ENCODE measurements at regions not wholly inside any gene's neighbourhood (a gene's known extent, or its start where the extent isn't known, plus 50 kb on each side); places are given as distances from the start of the nearest gene placed in this dataset.
"Not testable (repeated sequence)": the region's sequence is repeated elsewhere in the genome, so short reads cannot be mapped to it uniquely, and the experiment has no call there.

GRCh38 chr3:166263460-166263859, 426.2 kb upstream of the BCHE start:
- peak; percentile 35 for TF ChIP-seq CTCF (IDR thresholded peaks at IDR 0.05; ENCODE audit: insufficient read depth, low read depth, low read length, missing control alignments)
- peak; percentile 4 for DNase-seq (ENCODE audit: low read depth)
- H3K4me3 ChIP-seq (ENCODE audit: low read length), result no peak overlapping the region

DNA sequence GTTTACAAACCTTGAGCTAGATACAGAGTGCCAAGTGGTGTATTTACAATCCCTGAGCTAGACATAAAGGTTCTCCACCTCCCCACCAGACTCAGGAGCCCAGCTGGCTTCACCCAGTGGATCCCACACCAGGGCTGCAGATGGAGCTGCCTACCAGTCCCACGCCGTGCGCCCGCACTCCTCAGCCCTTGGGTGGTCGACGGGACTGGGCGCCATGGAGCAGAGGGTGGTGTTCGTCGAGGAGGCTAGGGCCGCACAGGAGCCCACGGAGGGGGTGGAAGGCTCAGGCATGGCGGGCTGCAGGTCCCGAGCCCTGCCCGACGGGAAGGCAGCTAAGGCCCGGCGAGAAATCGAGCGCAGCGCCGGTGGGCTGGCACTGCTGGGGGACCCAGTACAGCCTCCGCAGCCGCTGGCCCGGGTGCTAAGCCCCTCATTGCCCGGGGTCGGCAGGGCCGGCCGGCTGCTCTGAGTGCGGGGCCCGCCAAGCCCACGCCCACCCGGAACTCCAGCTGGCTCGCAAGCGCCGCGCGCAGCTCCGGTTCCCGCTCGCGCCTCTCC, 421.1 kb upstream of the BCHE start:
- not testable (repeated sequence) for DNase-seq (ENCODE audit: low read depth); H3K4me3 ChIP-seq (ENCODE audit: low read length)

DNA sequence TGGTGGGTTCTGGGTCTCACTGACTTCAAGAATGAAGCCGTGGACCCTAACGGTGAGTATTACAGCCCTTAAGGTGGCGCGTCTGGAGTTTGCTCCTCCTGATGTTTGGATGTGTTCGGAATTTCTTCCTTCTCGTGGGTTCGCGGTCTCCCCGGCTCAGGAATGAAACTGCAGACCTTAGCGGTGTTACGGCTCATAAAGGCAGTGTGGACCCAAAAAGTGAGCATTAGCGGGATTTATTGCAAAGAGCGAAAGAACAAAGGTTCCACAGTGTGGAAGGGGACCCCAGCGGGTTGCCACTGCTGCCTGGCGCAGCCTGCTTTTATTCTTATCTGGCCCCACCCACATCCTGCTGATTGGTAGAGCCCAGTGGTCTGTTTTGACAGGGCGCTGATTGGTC, 420.5 kb upstream of the BCHE start:
- no peak for DNase-seq (ENCODE audit: low read depth)
- H3K4me3 ChIP-seq (ENCODE audit: low read length), result no peak overlapping the region
- TF ChIP-seq CTCF (IDR thresholded peaks at IDR 0.05; ENCODE audit: insufficient read depth, low read depth, low read length, missing control alignments), result no peak

DNA sequence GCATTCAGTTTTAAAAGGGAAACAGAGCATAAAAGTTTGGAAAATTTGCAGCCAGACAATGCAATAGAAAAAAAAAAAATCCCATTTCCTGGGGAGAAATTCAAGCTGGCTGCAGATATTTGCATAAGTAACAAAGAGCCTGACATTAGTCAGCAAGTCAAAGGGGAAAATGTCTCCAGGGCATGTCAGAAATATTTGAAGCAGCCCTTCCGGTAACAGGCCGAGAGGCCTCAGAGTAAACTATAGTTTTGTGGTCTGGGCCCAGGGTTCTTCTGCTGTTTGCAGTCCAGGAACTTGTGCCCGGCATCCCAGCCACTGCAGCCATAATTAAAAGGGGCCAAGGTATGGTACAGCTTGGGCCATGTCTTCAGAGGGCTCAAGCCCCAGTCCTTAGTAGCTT, 411.6 kb upstream of the BCHE start:
- TF ChIP-seq CTCF (IDR thresholded peaks at IDR 0.05; ENCODE audit: insufficient read depth, low read depth, low read length, missing control alignments), result no peak
- no peak overlapping the region for H3K4me3 ChIP-seq (ENCODE audit: low read length)
- peak; percentile 43 for DNase-seq (ENCODE audit: low read depth)

GRCh38 chr3:166243511-166243910, 406.3 kb upstream of the BCHE start:
- no peak for DNase-seq (ENCODE audit: low read depth)
- no peak overlapping the region for H3K4me3 ChIP-seq (ENCODE audit: low read length)
- no peak for TF ChIP-seq CTCF (IDR thresholded peaks at IDR 0.05; ENCODE audit: insufficient read depth, low read depth, low read length, missing control alignments)

DNA sequence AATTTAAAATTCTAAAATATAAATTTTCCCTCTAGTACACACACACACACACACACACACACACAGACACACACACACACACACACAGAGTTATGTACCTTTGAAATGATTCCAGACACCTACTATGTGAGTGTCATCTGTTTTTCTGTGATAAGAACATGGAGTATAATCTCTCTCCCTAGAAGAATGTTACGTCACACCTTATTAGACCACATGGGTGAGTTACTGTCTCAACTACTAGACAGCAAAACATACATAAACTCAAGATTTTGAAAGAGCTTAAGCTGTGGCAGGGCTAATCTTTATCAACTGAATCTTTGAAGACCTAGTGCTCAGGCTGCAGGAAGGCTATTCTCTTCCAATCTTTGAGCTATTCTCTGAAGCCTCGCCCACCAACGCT, 385.9 kb upstream of the BCHE start:
- TF ChIP-seq CTCF (IDR thresholded peaks at IDR 0.05; ENCODE audit: insufficient read depth, low read depth, low read length, missing control alignments), result no peak
- DNase-seq (ENCODE audit: low read depth), result no peak
- no peak overlapping the region for H3K4me3 ChIP-seq (ENCODE audit: low read length)

GRCh38 chr3:166211451-166211850, 374.2 kb upstream of the BCHE start:
- TF ChIP-seq CTCF (IDR thresholded peaks at IDR 0.05; ENCODE audit: insufficient read depth, low read depth, low read length, missing control alignments), result no peak
- no peak overlapping the region for H3K4me3 ChIP-seq (ENCODE audit: low read length)
- DNase-seq (ENCODE audit: low read depth), result no peak

Data from epithelial cell of esophagus (primary cell).